ENCODE measurements at regions not wholly inside any gene's neighbourhood (a gene's known extent, or its start where the extent isn't known, plus 50 kb on each side); places are given as distances from the start of the nearest gene placed in this dataset.

- DNase-seq (ENCODE audit: low spot score): no peak
Observed at GRCh38 chr12:91417650-91418049, 235.0 kb upstream of the DCN start.

GRCh38 chr12:91414636-91415035, 232.0 kb upstream of the DCN start:
- TF ChIP-seq, protein P1, sequence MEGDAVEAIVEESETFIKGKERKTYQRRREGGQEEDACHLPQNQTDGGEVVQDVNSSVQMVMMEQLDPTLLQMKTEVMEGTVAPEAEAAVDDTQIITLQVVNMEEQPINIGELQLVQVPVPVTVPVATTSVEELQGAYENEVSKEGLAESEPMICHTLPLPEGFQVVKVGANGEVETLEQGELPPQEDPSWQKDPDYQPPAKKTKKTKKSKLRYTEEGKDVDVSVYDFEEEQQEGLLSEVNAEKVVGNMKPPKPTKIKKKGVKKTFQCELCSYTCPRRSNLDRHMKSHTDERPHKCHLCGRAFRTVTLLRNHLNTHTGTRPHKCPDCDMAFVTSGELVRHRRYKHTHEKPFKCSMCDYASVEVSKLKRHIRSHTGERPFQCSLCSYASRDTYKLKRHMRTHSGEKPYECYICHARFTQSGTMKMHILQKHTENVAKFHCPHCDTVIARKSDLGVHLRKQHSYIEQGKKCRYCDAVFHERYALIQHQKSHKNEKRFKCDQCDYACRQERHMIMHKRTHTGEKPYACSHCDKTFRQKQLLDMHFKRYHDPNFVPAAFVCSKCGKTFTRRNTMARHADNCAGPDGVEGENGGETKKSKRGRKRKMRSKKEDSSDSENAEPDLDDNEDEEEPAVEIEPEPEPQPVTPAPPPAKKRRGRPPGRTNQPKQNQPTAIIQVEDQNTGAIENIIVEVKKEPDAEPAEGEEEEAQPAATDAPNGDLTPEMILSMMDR (IDR thresholded peaks at IDR 0.05): no peak
- TF ChIP-seq POLR2AphosphoS5 (IDR thresholded peaks at IDR 0.05) (no peak), POLR2A (IDR thresholded peaks at IDR 0.05) (no peak)
- H3K4me3 ChIP-seq: no peak overlapping the region
- intact Hi-C loops (cut with DNase I): no loop called here
- no peak overlapping the region for H3K27ac ChIP-seq
- no peaks in the 10 kb centered on the region for H3K36me3 ChIP-seq
- H3K9me3 ChIP-seq: no peaks in the 10 kb centered on the region
- no peak for DNase-seq (ENCODE audit: low spot score)
- H3K27me3 ChIP-seq (replicated peaks; ENCODE audit: insufficient read depth): no peaks in the 10 kb centered on the region
- H3K4me1 ChIP-seq (replicated peaks): no peaks in the 10 kb centered on the region

More at GRCh38 chr12:91417650-91418049, 235.0 kb upstream of the DCN start:
- no peaks in the 10 kb centered on the region for H3K27me3 ChIP-seq (replicated peaks; ENCODE audit: insufficient read depth)
- TF ChIP-seq POLR2AphosphoS5 (IDR thresholded peaks at IDR 0.05) (no peak), POLR2A (IDR thresholded peaks at IDR 0.05) (no peak)
- TF ChIP-seq, protein P1 (IDR thresholded peaks at IDR 0.05): no peak
- WGBS: 90% methylated on average over 3 of the region's 3 CpGs
- intact Hi-C loops (cut with DNase I): no loop called here
- no peaks in the 10 kb centered on the region for H3K9me3 ChIP-seq
- H3K4me1 ChIP-seq (replicated peaks): no peaks in the 10 kb centered on the region
- H3K36me3 ChIP-seq: no peaks in the 10 kb centered on the region
- H3K4me3 ChIP-seq: no peak overlapping the region
- H3K27ac ChIP-seq: no peak overlapping the region

- DNase-seq (ENCODE audit: low spot score): peak; percentile 44
- H3K27me3 ChIP-seq (replicated peaks; ENCODE audit: insufficient read depth): no peaks in the 10 kb centered on the region
- no peaks in the 10 kb centered on the region for H3K4me1 ChIP-seq (replicated peaks)
- no peak overlapping the region for H3K27ac ChIP-seq
- TF ChIP-seq POLR2A (IDR thresholded peaks at IDR 0.05): no peak
- TF ChIP-seq POLR2AphosphoS5 (IDR thresholded peaks at IDR 0.05): peak; percentile 78
- TF ChIP-seq, protein P1 (IDR thresholded peaks at IDR 0.05): no peak
- H3K4me3 ChIP-seq: no peak overlapping the region
- intact Hi-C loops (cut with DNase I): no loop called here
- no peaks in the 10 kb centered on the region for H3K9me3 ChIP-seq
- H3K36me3 ChIP-seq: no peaks in the 10 kb centered on the region
- 36% methylated on average over 6 of the region's 6 CpGs for WGBS
Observed at GRCh38 chr12:91413581-91414546, 231.2 kb upstream of the DCN start.

GRCh38 chr12:91406920-91407341, 224.3 kb upstream of the DCN start:
- no peak for DNase-seq (ENCODE audit: low spot score)
- no peaks in the 10 kb centered on the region for H3K9me3 ChIP-seq
- intact Hi-C loops (cut with DNase I): no loop called here
- no peak overlapping the region for H3K27ac ChIP-seq
- H3K27me3 ChIP-seq (replicated peaks; ENCODE audit: insufficient read depth): no peaks in the 10 kb centered on the region
- H3K4me3 ChIP-seq: no peak overlapping the region
- WGBS: 63% methylated on average over 1 of the region's 1 CpG
- TF ChIP-seq POLR2A (IDR thresholded peaks at IDR 0.05) (no peak), POLR2AphosphoS5 (IDR thresholded peaks at IDR 0.05) (no peak)
- TF ChIP-seq, protein P1 (IDR thresholded peaks at IDR 0.05): no peak
- H3K4me1 ChIP-seq (replicated peaks): no peaks in the 10 kb centered on the region
- H3K36me3 ChIP-seq: no peaks in the 10 kb centered on the region

GRCh38 chr12:91404441-91404840, 221.8 kb upstream of the DCN start:
- H3K27me3 ChIP-seq (replicated peaks; ENCODE audit: insufficient read depth): no peaks in the 10 kb centered on the region
- no peak for TF ChIP-seq POLR2A (IDR thresholded peaks at IDR 0.05)
- no peak for TF ChIP-seq POLR2AphosphoS5 (IDR thresholded peaks at IDR 0.05)
- TF ChIP-seq, protein P1 (IDR thresholded peaks at IDR 0.05): no peak
- no peak overlapping the region for H3K4me3 ChIP-seq
- H3K4me1 ChIP-seq (replicated peaks): no peaks in the 10 kb centered on the region
- H3K36me3 ChIP-seq: no peaks in the 10 kb centered on the region
- H3K9me3 ChIP-seq: no peaks in the 10 kb centered on the region
- DNase-seq (ENCODE audit: low spot score): no peak
- no peak overlapping the region for H3K27ac ChIP-seq
- intact Hi-C loops (cut with DNase I): no loop called here
- 80% methylated on average over 4 of the region's 4 CpGs for WGBS
